Heart left ventricle (tissue), 16 donors: ENCODE measurements at regions not wholly inside any gene's neighbourhood (a gene's known extent, or its start where the extent isn't known, plus 50 kb on each side); places are given as distances from the start of the nearest gene placed in this dataset.

Source experiments
- ATAC-seq, 4 donors: fragments of 200-7000 bp; cut with Tn5 transposase; one replicate each; pipeline ENCODE4 v1.9.1; 2020 to 2022; ENCODE audit warnings: moderate library complexity in 4 of 4, mild to moderate bottlenecking in 3 of 4, moderate number of reproducible peaks in 1 of 4
- DNase-seq, 5 donors: peaks; one replicate each; pipeline ENCODE4 v3.0.0-alpha.2; 2020
- H3K27ac ChIP-seq, 12 donors: fragments of 200-600 bp; sonication (generic) in 4 of 12; one replicate each; pipeline versions ENCODE4 v1.5.0 to v1.8.0; 2016 to 2022; ENCODE audit warnings: mild to moderate bottlenecking in 2 of 12
- H3K27me3 ChIP-seq, 9 donors: fragments of 200-600 bp; sonication (generic) in 2 of 9; one replicate each; pipeline versions ENCODE4 v1.5.1 to v1.8.0; 2016 to 2022; ENCODE audit warnings: mild to moderate bottlenecking in 3 of 9
- H3K36me3 ChIP-seq, 9 donors: fragments of 200-600 bp; sonication (generic) in 2 of 9; one replicate each; pipeline versions ENCODE4 v1.5.0 to v1.8.0; 2018 to 2022; ENCODE audit warnings: mild to moderate bottlenecking in 2 of 9
- H3K4me1 ChIP-seq, 12 donors: fragments of 200-600 bp; sonication (generic) in 4 of 12; one replicate each; pipeline versions ENCODE4 v1.5.0 to v1.8.0; 2016 to 2022; ENCODE audit warnings: mild to moderate bottlenecking in 3 of 12
- H3K4me3 ChIP-seq, 12 donors: fragments of 200-600 bp; sonication (generic) in 4 of 12; one replicate each; pipeline versions ENCODE4 v1.5.0 to v1.8.0; 2017 to 2022; ENCODE audit warnings: mild to moderate bottlenecking in 9 of 12, moderate library complexity in 4 of 12
- H3K9me3 ChIP-seq, 12 donors: fragments of 200-600 bp; sonication (generic) in 4 of 12; one replicate each; pipeline versions ENCODE4 v1.5.0 to v1.8.0; 2016 to 2022; ENCODE audit warnings: mild to moderate bottlenecking in 1 of 12
- POLR2A ChIP-seq, 2 donors: fragments of 450-650 bp; IDR thresholded peaks; one replicate each; pipeline ENCODE4 v1.6.1; 2017; ENCODE audit warnings: antibody characterized with exemption in 2 of 2, mild to moderate bottlenecking in 2 of 2, moderate library complexity in 2 of 2
- WGBS, 4 donors: extraction: QIAGEN DNeasy Blood & Tissue Kit in 2 of 4; methylation state at CpG; one replicate each; pipeline versions ENCODE4 v1.1.5 to v1.1.7; 2013 to 2018; 5-methylcytosine and 5-hydroxymethylcytosine counted together
- intact Hi-C, 10 donors: fragments of 100-400 bp; cut with DNase I; formaldehyde crosslinking; loops; one replicate each; pipeline versions ENCODE4 v1.11.1 to v1.14.2; 2022
- TF ChIP-seq, protein P1 (sequence below), 12 donors: fragments of 200-600 bp; sonication (generic) in 4 of 12; IDR thresholded peaks; one replicate each; pipeline versions ENCODE4 v1.5.0 to v1.8.0; 2018 to 2022; ENCODE audit warnings: antibody characterized with exemption in 12 of 12, mild to moderate bottlenecking in 5 of 12
- donor health status: ischemic (EF 13 %, LVEDD 7.1; RV severe dilation, severe dysfunction).
- donor health status: healthy with polysubstance abuse.
- donor health status: DM: no; HTN: yes; CAD: no.
- donor health status: DM: no; HTN: no; CAD: no.
- donor health status: ischemic (EF 25% LVEDD 6.9; RV normal size, moderate dysfunction).
- donor health status: ischemic (EF 25% LVEDD 5.7; RV mildly dilated, moderate dysfunction).
- donor health status: healthy.
- donor health status: DM: yes; HTN: yes; CAD: no.
- donor health status: ischemic (EF 35%, LVEDD 5.7; RV mildly dilated, moderate dysfunction).
- donor health status: nonischemic (EF 11% LVEDD 7.7; RV severe dilation, severe dysfunction).
- donor health status: DM: yes; HTN: yes; CAD: no.
- donor health status: PGD.
- donor health status: ischemic (EF 29% LVEDD 5.4; RV normal size, mild dysfunction).
- donor health status: nonischemic (EF 23%, LVEDD 6.1; RV moderate dilation, normal function).

DNA sequence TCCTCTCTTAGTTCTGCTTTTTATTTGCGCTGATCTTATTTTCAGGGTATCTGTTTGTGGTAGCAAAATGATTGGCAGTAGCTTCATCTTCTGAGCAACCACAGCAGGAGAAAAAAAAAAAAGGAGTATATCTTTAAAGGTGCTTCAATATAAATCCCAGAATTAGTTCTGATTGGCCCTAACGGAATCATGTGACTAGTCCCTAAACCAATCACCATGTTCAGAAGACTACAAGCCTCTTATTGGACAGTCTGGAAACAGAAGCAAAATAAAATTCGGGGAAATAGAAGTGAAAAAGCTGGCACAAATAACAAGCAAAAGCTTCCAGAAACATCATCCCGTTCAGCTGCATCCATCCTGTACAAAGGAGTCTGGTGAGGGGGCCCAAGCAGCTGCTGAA, 49.9 kb upstream of the PTPRO start:
- Histone ChIP-seq H3K9me3 (no peaks in the 10 kb centered on the region), H3K36me3 (no peaks in the 10 kb centered on the region), H3K4me3 (no peak overlapping the region), H3K27ac (no peak overlapping the region), H3K4me1 (no peaks in the 10 kb centered on the region), H3K27me3 (peaks cover 0 to 8% (median 0%) of the 10 kb centered on the region in 9 donors)
- ATAC-seq, result no peak
- TF ChIP-seq, protein P1, sequence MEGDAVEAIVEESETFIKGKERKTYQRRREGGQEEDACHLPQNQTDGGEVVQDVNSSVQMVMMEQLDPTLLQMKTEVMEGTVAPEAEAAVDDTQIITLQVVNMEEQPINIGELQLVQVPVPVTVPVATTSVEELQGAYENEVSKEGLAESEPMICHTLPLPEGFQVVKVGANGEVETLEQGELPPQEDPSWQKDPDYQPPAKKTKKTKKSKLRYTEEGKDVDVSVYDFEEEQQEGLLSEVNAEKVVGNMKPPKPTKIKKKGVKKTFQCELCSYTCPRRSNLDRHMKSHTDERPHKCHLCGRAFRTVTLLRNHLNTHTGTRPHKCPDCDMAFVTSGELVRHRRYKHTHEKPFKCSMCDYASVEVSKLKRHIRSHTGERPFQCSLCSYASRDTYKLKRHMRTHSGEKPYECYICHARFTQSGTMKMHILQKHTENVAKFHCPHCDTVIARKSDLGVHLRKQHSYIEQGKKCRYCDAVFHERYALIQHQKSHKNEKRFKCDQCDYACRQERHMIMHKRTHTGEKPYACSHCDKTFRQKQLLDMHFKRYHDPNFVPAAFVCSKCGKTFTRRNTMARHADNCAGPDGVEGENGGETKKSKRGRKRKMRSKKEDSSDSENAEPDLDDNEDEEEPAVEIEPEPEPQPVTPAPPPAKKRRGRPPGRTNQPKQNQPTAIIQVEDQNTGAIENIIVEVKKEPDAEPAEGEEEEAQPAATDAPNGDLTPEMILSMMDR (IDR thresholded peaks at IDR 0.05), result no peak
- TF ChIP-seq POLR2A (IDR thresholded peaks at IDR 0.05), result no peak
- DNase-seq, result no peak
- intact Hi-C loops, result loop anchor here in 6 of 10 donors (10.0 kb wide), 4 partner anchors 312 to 582 kb away; partner anchors contain the start of gene ART4 (in 3 of the 6)
- 91 to 94% (median 93%) methylated on average over 4 of the region's 4 CpGs for WGBS, 4 donors
